ENCODE measurements at regions not wholly inside any gene's neighbourhood (a gene's known extent, or its start where the extent isn't known, plus 50 kb on each side); places are given as distances from the start of the nearest gene placed in this dataset.

- Histone ChIP-seq H3K4me2 (ENCODE audit: low read length) (no peak overlapping the region), H3K36me3 (ENCODE audit: insufficient read depth, low read length) (no peaks in the 10 kb centered on the region), H3K9me3 (replicated peaks; ENCODE audit: low read length) (no peaks in the 10 kb centered on the region), H3K27me3 (ENCODE audit: control insufficient read depth, insufficient read depth, low read length) (peaks cover 12% of the 10 kb centered on the region), H3K4me1 (ENCODE audit: control insufficient read depth, insufficient read depth, low read length) (peaks cover 3% of the 10 kb centered on the region), H3K4me3 (ENCODE audit: low read length) (no peak overlapping the region), H3K9ac (ENCODE audit: low read depth, low read length) (no peak overlapping the region)
These were observed 65.2 kb upstream of the CTDP1 start for GRCh38 chr18:79614211-79614955.

GRCh38 chr18:79615091-79615490, 64.5 kb upstream of the CTDP1 start:
- Histone ChIP-seq H3K9ac (ENCODE audit: low read depth, low read length) (no peak overlapping the region), H3K9me3 (replicated peaks; ENCODE audit: low read length) (no peaks in the 10 kb centered on the region), H3K4me3 (ENCODE audit: low read length) (no peak overlapping the region), H3K36me3 (ENCODE audit: insufficient read depth, low read length) (no peaks in the 10 kb centered on the region), H3K4me2 (ENCODE audit: low read length) (no peak overlapping the region), H3K27me3 (ENCODE audit: control insufficient read depth, insufficient read depth, low read length) (peaks cover 12% of the 10 kb centered on the region), H3K4me1 (ENCODE audit: control insufficient read depth, insufficient read depth, low read length) (peaks cover 3% of the 10 kb centered on the region)

GRCh38 chr18:79615586-79615985, 64.0 kb upstream of the CTDP1 start:
- H3K4me2 ChIP-seq (ENCODE audit: low read length) = no peak overlapping the region
- H3K9me3 ChIP-seq (replicated peaks; ENCODE audit: low read length) = no peaks in the 10 kb centered on the region
- H3K4me1 ChIP-seq (ENCODE audit: control insufficient read depth, insufficient read depth, low read length) = peaks cover 3% of the 10 kb centered on the region
- H3K27me3 ChIP-seq (ENCODE audit: control insufficient read depth, insufficient read depth, low read length) = peaks cover 12% of the 10 kb centered on the region
- no peaks in the 10 kb centered on the region for H3K36me3 ChIP-seq (ENCODE audit: insufficient read depth, low read length)
- H3K4me3 ChIP-seq (ENCODE audit: low read length) = no peak overlapping the region
- no peak overlapping the region for H3K9ac ChIP-seq (ENCODE audit: low read depth, low read length)

GRCh38 chr18:79616651-79617510, 62.7 kb upstream of the CTDP1 start:
- H3K4me3 ChIP-seq (ENCODE audit: low read length) = peak overlapping the region; percentile 55
- H3K4me2 ChIP-seq (ENCODE audit: low read length) = peak overlapping the region; percentile 74
- H3K4me1 ChIP-seq (ENCODE audit: control insufficient read depth, insufficient read depth, low read length) = no peaks in the 10 kb centered on the region
- H3K9me3 ChIP-seq (replicated peaks; ENCODE audit: low read length) = no peaks in the 10 kb centered on the region
- peaks cover 12% of the 10 kb centered on the region for H3K27me3 ChIP-seq (ENCODE audit: control insufficient read depth, insufficient read depth, low read length)
- H3K9ac ChIP-seq (ENCODE audit: low read depth, low read length) = peak overlapping the region; percentile 22
- no peaks in the 10 kb centered on the region for H3K36me3 ChIP-seq (ENCODE audit: insufficient read depth, low read length)

GRCh38 chr18:79617511-79618500, 61.8 kb upstream of the CTDP1 start:
- Histone ChIP-seq H3K4me2 (ENCODE audit: low read length) (no peak overlapping the region), H3K9me3 (replicated peaks; ENCODE audit: low read length) (no peaks in the 10 kb centered on the region), H3K27me3 (ENCODE audit: control insufficient read depth, insufficient read depth, low read length) (peaks cover 12% of the 10 kb centered on the region), H3K36me3 (ENCODE audit: insufficient read depth, low read length) (no peaks in the 10 kb centered on the region), H3K4me3 (ENCODE audit: low read length) (no peak overlapping the region), H3K9ac (ENCODE audit: low read depth, low read length) (no peak overlapping the region), H3K4me1 (ENCODE audit: control insufficient read depth, insufficient read depth, low read length) (no peaks in the 10 kb centered on the region)

GRCh38 chr18:79620576-79621165, 58.9 kb upstream of the CTDP1 start:
- Histone ChIP-seq H3K27me3 (ENCODE audit: control insufficient read depth, insufficient read depth, low read length) (peaks cover 6% of the 10 kb centered on the region), H3K36me3 (ENCODE audit: insufficient read depth, low read length) (no peaks in the 10 kb centered on the region)

GRCh38 chr18:79621501-79621900, 58.1 kb upstream of the CTDP1 start:
- Histone ChIP-seq H3K36me3 (ENCODE audit: insufficient read depth, low read length) (no peaks in the 10 kb centered on the region), H3K9me3 (replicated peaks; ENCODE audit: low read length) (no peaks in the 10 kb centered on the region), H3K4me1 (ENCODE audit: control insufficient read depth, insufficient read depth, low read length) (no peaks in the 10 kb centered on the region), H3K4me2 (ENCODE audit: low read length) (no peak overlapping the region), H3K9ac (ENCODE audit: low read depth, low read length) (no peak overlapping the region), H3K4me3 (ENCODE audit: low read length) (no peak overlapping the region), H3K27me3 (ENCODE audit: control insufficient read depth, insufficient read depth, low read length) (peaks cover 10% of the 10 kb centered on the region)

More at GRCh38 chr18:79620576-79621165, 58.9 kb upstream of the CTDP1 start:
- Histone ChIP-seq H3K9ac (ENCODE audit: low read depth, low read length) (no peak overlapping the region), H3K4me3 (ENCODE audit: low read length) (no peak overlapping the region), H3K9me3 (replicated peaks; ENCODE audit: low read length) (no peaks in the 10 kb centered on the region), H3K4me1 (ENCODE audit: control insufficient read depth, insufficient read depth, low read length) (no peaks in the 10 kb centered on the region), H3K4me2 (ENCODE audit: low read length) (no peak overlapping the region)

GRCh38 chr18:79622004-79622403, 57.6 kb upstream of the CTDP1 start:
- H3K9ac ChIP-seq (ENCODE audit: low read depth, low read length) = no peak overlapping the region
- H3K9me3 ChIP-seq (replicated peaks; ENCODE audit: low read length) = no peaks in the 10 kb centered on the region
- no peak overlapping the region for H3K4me3 ChIP-seq (ENCODE audit: low read length)
- no peaks in the 10 kb centered on the region for H3K4me1 ChIP-seq (ENCODE audit: control insufficient read depth, insufficient read depth, low read length)
- no peaks in the 10 kb centered on the region for H3K36me3 ChIP-seq (ENCODE audit: insufficient read depth, low read length)
- peaks cover 13% of the 10 kb centered on the region for H3K27me3 ChIP-seq (ENCODE audit: control insufficient read depth, insufficient read depth, low read length)
- no peak overlapping the region for H3K4me2 ChIP-seq (ENCODE audit: low read length)

GRCh38 chr18:79624356-79625170, 55.0 kb upstream of the CTDP1 start:
- Histone ChIP-seq H3K9ac (ENCODE audit: low read depth, low read length) (no peak overlapping the region), H3K27me3 (ENCODE audit: control insufficient read depth, insufficient read depth, low read length) (peaks cover 37% of the 10 kb centered on the region)

GRCh38 chr18:79625195-79625923, 54.2 kb upstream of the CTDP1 start:
- Histone ChIP-seq H3K27me3 (ENCODE audit: control insufficient read depth, insufficient read depth, low read length) (peaks cover 42% of the 10 kb centered on the region), H3K4me3 (ENCODE audit: low read length) (no peak overlapping the region), H3K4me1 (ENCODE audit: control insufficient read depth, insufficient read depth, low read length) (no peaks in the 10 kb centered on the region), H3K9me3 (replicated peaks; ENCODE audit: low read length) (no peaks in the 10 kb centered on the region), H3K36me3 (ENCODE audit: insufficient read depth, low read length) (no peaks in the 10 kb centered on the region), H3K9ac (ENCODE audit: low read depth, low read length) (no peak overlapping the region), H3K4me2 (ENCODE audit: low read length) (no peak overlapping the region)

More at GRCh38 chr18:79624356-79625170, 55.0 kb upstream of the CTDP1 start:
- no peak overlapping the region for H3K4me2 ChIP-seq (ENCODE audit: low read length)
- H3K36me3 ChIP-seq (ENCODE audit: insufficient read depth, low read length) = no peaks in the 10 kb centered on the region
- H3K4me3 ChIP-seq (ENCODE audit: low read length) = no peak overlapping the region
- H3K4me1 ChIP-seq (ENCODE audit: control insufficient read depth, insufficient read depth, low read length) = no peaks in the 10 kb centered on the region
- H3K9me3 ChIP-seq (replicated peaks; ENCODE audit: low read length) = no peaks in the 10 kb centered on the region
